Caco-2 (cell line): ENCODE measurements at regions not wholly inside any gene's neighbourhood (a gene's known extent, or its start where the extent isn't known, plus 50 kb on each side); places are given as distances from the start of the nearest gene placed in this dataset.

Source experiments
- BruUV-seq: library from RNA; stranded (reverse); fragments of 400-500 nt; replicated peaks from 2 replicates; lab custom pipeline; 2021; lab: Mats Ljungman, UMichigan
- CTCF ChIA-PET: fragments of 300-600 bp; sonication (Branson Sonifier 250); formaldehyde crosslinking; loops from one replicate; lab custom pipeline; 2022; ENCODE audit warnings: antibody characterized with exemption; lab: Charles Lee
- POLR2A ChIA-PET: fragments of 300-600 bp; sonication (Branson Sonifier 250); formaldehyde crosslinking; loops from one replicate; lab custom pipeline; 2022; ENCODE audit warnings: antibody characterized with exemption; lab: Charles Lee
- DNase-seq, 2 experiments: peaks; one replicate each; pipeline versions ENCODE4 v3.0.0 to v3.0.0-alpha.2; 2020 to 2022
- H3K27me3 ChIP-seq: replicated peaks from 2 replicates; pipeline ENCODE4 v1.6.0; 2011; ENCODE audit warnings: low read length; ENCODE audit not compliant: control insufficient read depth, insufficient read depth
- H3K36me3 ChIP-seq: 2 replicates; pipeline ENCODE4 v1.5.1; 2011; ENCODE audit warnings: low read length; ENCODE audit not compliant: control insufficient read depth, insufficient read depth
- H3K4me1 ChIP-seq: fragments of 250-450 bp; sonication (Bioruptor Pico); 2 replicates; pipeline ENCODE4 v1.5.1; 2020; ENCODE audit warnings: mild to moderate bottlenecking
- H3K4me3 ChIP-seq: 2 replicates; pipeline ENCODE4 v1.5.1; 2011; ENCODE audit warnings: low read depth, mild to moderate bottlenecking, control low read depth, low read length
- H3K9me3 ChIP-seq: fragments of 250-450 bp; sonication (Bioruptor Pico); 2 replicates; pipeline ENCODE4 v1.5.1; 2020; ENCODE audit warnings: mild to moderate bottlenecking, moderate library complexity
- H3K27ac Mint-ChIP-seq: one replicate; pipeline ENCODE4 v1.8.0; 2022; ENCODE audit warnings: mixed read lengths; ENCODE audit not compliant: unreplicated experiment
- H3K27me3 Mint-ChIP-seq: one replicate; pipeline ENCODE4 v1.8.0; 2022; ENCODE audit warnings: mixed read lengths; ENCODE audit not compliant: insufficient read depth, unreplicated experiment
- H3K36me3 Mint-ChIP-seq: one replicate; pipeline ENCODE4 v1.8.0; 2022; ENCODE audit warnings: mild to moderate bottlenecking, mixed read lengths; ENCODE audit not compliant: insufficient read depth, unreplicated experiment
- H3K4me1 Mint-ChIP-seq: one replicate; pipeline ENCODE4 v1.8.0; 2022; ENCODE audit warnings: low read depth, mixed read lengths; ENCODE audit not compliant: unreplicated experiment
- H3K4me3 Mint-ChIP-seq: one replicate; pipeline ENCODE4 v1.8.0; 2022; ENCODE audit warnings: mild to moderate bottlenecking, moderate library complexity, mixed read lengths; ENCODE audit not compliant: unreplicated experiment
- H3K9me3 Mint-ChIP-seq: one replicate; pipeline ENCODE4 v1.8.0; 2022; ENCODE audit warnings: mixed read lengths; ENCODE audit not compliant: unreplicated experiment
- intact Hi-C: fragments of 100-400 bp; cut with micrococcal nuclease; formaldehyde crosslinking; loops from one replicate; pipeline ENCODE4 v1.10.0; 2022; ENCODE audit not compliant: unreplicated experiment
- TF ChIP-seq, protein P1 (sequence below), 2 experiments: fragments of 200-600 bp in 1 of 2; IDR thresholded peaks; 1 replicate in 1 of 2; 2 replicates in 1 of 2; pipeline versions ENCODE4 v1.5.1 to v1.8.0; 2011 to 2022; ENCODE audit warnings: antibody characterized with exemption in 1 of 2, control low read depth in 1 of 2, inconsistent platforms in 1 of 2, low read depth in 1 of 2, low read length in 1 of 2, mild to moderate bottlenecking in 1 of 2, moderate library complexity in 1 of 2; ENCODE audit not compliant: insufficient read depth in 1 of 2, severe bottlenecking in 1 of 2, unreplicated experiment in 1 of 2

DNA sequence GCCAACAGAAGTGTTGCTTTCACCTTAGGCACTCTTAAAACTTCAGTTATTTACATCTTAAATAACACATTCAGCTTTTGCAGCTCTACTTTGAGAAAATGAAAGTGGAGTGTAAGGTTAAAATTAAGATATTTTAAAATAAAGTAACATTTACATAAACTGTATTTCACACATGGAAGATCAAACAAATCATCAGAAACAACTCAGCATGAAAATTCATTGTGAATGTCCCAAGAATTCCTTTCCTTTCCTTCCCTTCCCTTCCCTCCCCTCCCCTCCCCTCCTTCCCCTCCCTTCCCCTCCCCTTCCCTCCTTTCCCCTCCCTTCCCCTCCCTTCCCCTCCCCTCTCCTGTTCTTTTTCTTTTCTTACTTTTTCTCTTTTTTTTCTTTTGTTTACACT lies 238.0 kb upstream of the DOK6 start:
- no peak overlapping the region for H3K27ac Mint-ChIP-seq
- H3K4me3 Mint-ChIP-seq: no peak overlapping the region
- intact Hi-C loops: no loop called here

DNA sequence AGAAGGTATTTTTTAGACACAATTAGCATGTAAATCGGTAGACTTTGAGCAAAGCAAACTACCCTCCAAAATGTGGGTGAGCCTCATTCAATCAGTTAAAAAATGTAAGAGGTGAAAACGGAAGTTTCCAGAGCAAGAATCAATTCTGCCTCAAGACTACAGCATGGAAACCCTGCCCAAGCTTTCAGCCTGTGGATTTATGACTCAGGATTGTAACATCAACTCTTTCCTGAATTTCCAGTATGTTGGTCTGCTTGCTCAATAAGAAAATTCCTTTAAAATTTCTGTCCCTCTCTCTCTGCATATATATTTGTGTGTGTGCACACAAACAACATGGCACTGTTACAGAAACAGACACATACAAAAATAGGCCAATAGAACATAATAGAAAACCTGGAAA lies 228.6 kb upstream of the DOK6 start:
- no peaks in the 10 kb centered on the region for H3K9me3 Mint-ChIP-seq
- intact Hi-C loops: no loop called here

More for the DNA sequence above, 238.0 kb upstream of the DOK6 start:
- H3K9me3 ChIP-seq: no peaks in the 10 kb centered on the region
- BruUV-seq: no TSS peak
- no peaks in the 10 kb centered on the region for H3K9me3 Mint-ChIP-seq
- peaks cover 4% of the 10 kb centered on the region for H3K27me3 Mint-ChIP-seq
- no peak overlapping the region for H3K4me3 ChIP-seq
- no peaks in the 10 kb centered on the region for H3K27me3 ChIP-seq
- no peaks in the 10 kb centered on the region for H3K36me3 Mint-ChIP-seq
- DNase-seq: no peak
- H3K36me3 ChIP-seq: no peaks in the 10 kb centered on the region
- no peaks in the 10 kb centered on the region for H3K4me1 ChIP-seq
- TF ChIP-seq, protein P1, sequence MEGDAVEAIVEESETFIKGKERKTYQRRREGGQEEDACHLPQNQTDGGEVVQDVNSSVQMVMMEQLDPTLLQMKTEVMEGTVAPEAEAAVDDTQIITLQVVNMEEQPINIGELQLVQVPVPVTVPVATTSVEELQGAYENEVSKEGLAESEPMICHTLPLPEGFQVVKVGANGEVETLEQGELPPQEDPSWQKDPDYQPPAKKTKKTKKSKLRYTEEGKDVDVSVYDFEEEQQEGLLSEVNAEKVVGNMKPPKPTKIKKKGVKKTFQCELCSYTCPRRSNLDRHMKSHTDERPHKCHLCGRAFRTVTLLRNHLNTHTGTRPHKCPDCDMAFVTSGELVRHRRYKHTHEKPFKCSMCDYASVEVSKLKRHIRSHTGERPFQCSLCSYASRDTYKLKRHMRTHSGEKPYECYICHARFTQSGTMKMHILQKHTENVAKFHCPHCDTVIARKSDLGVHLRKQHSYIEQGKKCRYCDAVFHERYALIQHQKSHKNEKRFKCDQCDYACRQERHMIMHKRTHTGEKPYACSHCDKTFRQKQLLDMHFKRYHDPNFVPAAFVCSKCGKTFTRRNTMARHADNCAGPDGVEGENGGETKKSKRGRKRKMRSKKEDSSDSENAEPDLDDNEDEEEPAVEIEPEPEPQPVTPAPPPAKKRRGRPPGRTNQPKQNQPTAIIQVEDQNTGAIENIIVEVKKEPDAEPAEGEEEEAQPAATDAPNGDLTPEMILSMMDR (IDR thresholded peaks at IDR 0.05; ENCODE audit: insufficient read depth in 1 of 2, low read depth in 1 of 2, low read length in 1 of 2, severe bottlenecking in 1 of 2, unreplicated experiment in 1 of 2): no peak
- ChIA-PET POLR2A (no interaction called here), CTCF (interaction anchor here (0.7 kb wide), 1 partner anchor 288 kb away, joined by 4 read pairs; no protein-coding TSS in a partner anchor)
- no peaks in the 10 kb centered on the region for H3K4me1 Mint-ChIP-seq

DNA sequence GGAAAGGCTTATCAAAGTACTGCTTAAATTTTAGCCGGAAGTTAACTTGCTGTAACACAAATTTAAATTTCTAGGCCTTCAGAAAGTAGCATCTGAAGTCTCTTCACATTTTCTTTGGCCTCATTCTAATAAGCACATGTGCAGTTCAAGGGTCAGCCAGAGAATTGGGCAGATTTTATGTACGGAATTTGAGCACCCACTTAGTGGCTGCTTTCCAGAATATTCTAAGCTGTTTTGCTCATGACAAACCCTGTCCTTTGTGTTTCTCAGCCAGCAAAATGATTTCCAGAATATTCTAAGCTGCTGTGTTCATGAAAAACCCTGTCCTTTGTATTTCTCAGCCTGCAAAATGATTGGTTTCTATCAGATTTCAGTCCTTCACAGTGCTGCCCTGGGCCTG lies 225.0 kb upstream of the DOK6 start:
- Mint-ChIP-seq H3K27me3 (peaks cover 2% of the 10 kb centered on the region), H3K36me3 (no peaks in the 10 kb centered on the region), H3K4me3 (no peak overlapping the region), H3K4me1 (no peaks in the 10 kb centered on the region), H3K27ac (no peak overlapping the region), H3K9me3 (no peaks in the 10 kb centered on the region)
- Histone ChIP-seq H3K27me3 (no peaks in the 10 kb centered on the region), H3K4me3 (no peak overlapping the region), H3K4me1 (no peaks in the 10 kb centered on the region), H3K9me3 (no peaks in the 10 kb centered on the region), H3K36me3 (no peaks in the 10 kb centered on the region)
- TF ChIP-seq, protein P1 (IDR thresholded peaks at IDR 0.05; ENCODE audit: insufficient read depth in 1 of 2, low read depth in 1 of 2, low read length in 1 of 2, severe bottlenecking in 1 of 2, unreplicated experiment in 1 of 2): no peak
- intact Hi-C loops: no loop called here
- ChIA-PET CTCF (no interaction called here), POLR2A (no interaction called here)
- no TSS peak for BruUV-seq
- DNase-seq: no peak

More for the DNA sequence above, 228.6 kb upstream of the DOK6 start:
- ChIA-PET CTCF (no interaction called here), POLR2A (no interaction called here)
- Histone ChIP-seq H3K36me3 (no peaks in the 10 kb centered on the region), H3K9me3 (no peaks in the 10 kb centered on the region), H3K4me1 (no peaks in the 10 kb centered on the region), H3K27me3 (no peaks in the 10 kb centered on the region), H3K4me3 (no peak overlapping the region)
- Mint-ChIP-seq H3K27me3 (peaks cover 2% of the 10 kb centered on the region), H3K36me3 (no peaks in the 10 kb centered on the region), H3K4me1 (no peaks in the 10 kb centered on the region), H3K4me3 (no peak overlapping the region), H3K27ac (no peak overlapping the region)
- TF ChIP-seq, protein P1 (IDR thresholded peaks at IDR 0.05; ENCODE audit: insufficient read depth in 1 of 2, low read depth in 1 of 2, low read length in 1 of 2, severe bottlenecking in 1 of 2, unreplicated experiment in 1 of 2): no peak
- DNase-seq: no peak
- no TSS peak for BruUV-seq
